ENCODE measurements at regions not wholly inside any gene's neighbourhood (a gene's known extent, or its start where the extent isn't known, plus 50 kb on each side); places are given as distances from the start of the nearest gene placed in this dataset.

DNA sequence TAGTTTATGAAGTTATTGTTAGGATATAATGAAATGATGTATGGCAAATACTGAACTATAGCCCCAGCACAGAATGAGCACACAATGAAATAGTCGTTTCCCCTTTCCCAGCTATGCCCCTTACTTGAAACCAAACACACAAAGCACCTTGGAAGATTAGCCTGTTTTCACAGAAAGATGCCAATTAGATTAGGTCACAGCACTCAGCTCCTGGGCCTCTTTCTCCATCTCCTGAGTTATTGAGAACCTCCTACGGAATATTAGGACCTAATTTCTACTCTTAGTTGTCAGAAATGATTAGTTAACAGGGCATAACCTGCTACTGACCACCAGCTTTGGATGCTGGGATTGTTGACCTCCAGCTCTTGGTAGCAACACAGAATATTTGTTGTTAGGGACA lies 269.4 kb upstream of the ROPN1 start:
- no peak overlapping the region for H2AFZ ChIP-seq (ENCODE audit: low read length)
- no peak overlapping the region for H4K5ac ChIP-seq (ENCODE audit: insufficient read length, low read depth, low read length)
- no peak overlapping the region for H2BK15ac ChIP-seq (ENCODE audit: low read length)
- no peak overlapping the region for H3K4ac ChIP-seq (replicated peaks; ENCODE audit: insufficient read length, low read depth, low read length)
- H2BK5ac ChIP-seq (ENCODE audit: low read depth, low read length): no peak overlapping the region
- H3K9ac ChIP-seq (replicated peaks in 1 of 4; ENCODE audit: extremely low read depth in 1 of 4, low read depth in 3 of 4, low read length in 3 of 4): no peak overlapping the region
- no peak overlapping the region for H3K4me2 ChIP-seq (ENCODE audit: insufficient read depth in 1 of 2, low read depth in 2 of 2, low read length in 2 of 2)
- H3K4me3 ChIP-seq (ENCODE audit: extremely low read depth in 1 of 4, insufficient read depth in 2 of 4, low read depth in 3 of 4, low read length in 4 of 4): no peak overlapping the region
- H3K18ac ChIP-seq (ENCODE audit: extremely low read depth, low read length): no peak overlapping the region
- H3K36me3 ChIP-seq (ENCODE audit: control insufficient read depth in 2 of 4, insufficient read depth in 4 of 4, low read length in 3 of 4): no peaks in the 10 kb centered on the region
- H3K9me3 ChIP-seq (ENCODE audit: insufficient read depth in 2 of 2, low read depth in 1 of 2, low read length in 1 of 2): no peaks in the 10 kb centered on the region
- no peaks in the 10 kb centered on the region for H3K23me2 ChIP-seq (ENCODE audit: low read depth, low read length)
- DNase-seq (ENCODE audit: low read depth in 1 of 2, low spot score in 2 of 2) (no peak), FAIRE-seq (no peak)
- no peak overlapping the region for H4K91ac ChIP-seq (replicated peaks; ENCODE audit: insufficient read length, low read length)
- no peak overlapping the region for H2BK12ac ChIP-seq (ENCODE audit: low read depth, low read length)
- no peak overlapping the region for H2BK20ac ChIP-seq (ENCODE audit: low read length)
- CTCF ChIA-PET (ENCODE audit: partially characterized antibody): interaction anchor here (0.7 to 1.9 kb wide), 8 partner anchors 11 to 609 kb away, joined by 3 to 5 read pairs (median 4); no protein-coding TSS in a partner anchor
- H3K56ac ChIP-seq (replicated peaks; ENCODE audit: insufficient read length, low read depth, low read length): no peak overlapping the region
- no peaks in the 10 kb centered on the region for H3K79me1 ChIP-seq (ENCODE audit: low read depth, low read length)
- POLR2A ChIA-PET (ENCODE audit: partially characterized antibody): interaction anchor here (1.2 kb wide), 1 partner anchor 8 kb away, joined by 3 read pairs; no protein-coding TSS in a partner anchor
- H3K27ac ChIP-seq (ENCODE audit: low read depth, low read length): no peak overlapping the region
- no peaks in the 10 kb centered on the region for H4K20me1 ChIP-seq (replicated peaks in 1 of 2; ENCODE audit: control insufficient read depth in 1 of 2, insufficient read depth in 2 of 2, low read length in 2 of 2)
- no peaks in the 10 kb centered on the region for H3K27me3 ChIP-seq (replicated peaks in 1 of 4; ENCODE audit: control insufficient read depth in 3 of 4, extremely low read depth in 1 of 4, insufficient read depth in 3 of 4, low read length in 3 of 4)
- no peak overlapping the region for H2AK5ac ChIP-seq (ENCODE audit: low read depth, low read length)
- no peak overlapping the region for H2BK120ac ChIP-seq (replicated peaks; ENCODE audit: low read depth, low read length)
- TF ChIP-seq SIRT6 (IDR thresholded peaks at IDR 0.05; ENCODE audit: low read length): no peak
- no peak for TF ChIP-seq JUND (IDR thresholded peaks at IDR 0.05; ENCODE audit: low read length)
- TF ChIP-seq SIX5 (IDR thresholded peaks at IDR 0.05; ENCODE audit: low read depth, low read length): no peak
- TF ChIP-seq GTF2F1 (IDR thresholded peaks at IDR 0.05; ENCODE audit: borderline replicate concordance, low read depth, low read length): no peak
- no peak for TF ChIP-seq BRCA1 (IDR thresholded peaks at IDR 0.05; ENCODE audit: low read depth, low read length)
- TF ChIP-seq CREB1 (IDR thresholded peaks at IDR 0.05): no peak
- no peak for TF ChIP-seq RBBP5 (IDR thresholded peaks at IDR 0.05; ENCODE audit: borderline replicate concordance, low read depth, low read length)
- no peak for TF ChIP-seq HDAC6 (IDR thresholded peaks at IDR 0.05; ENCODE audit: low read depth, low read length)
- no peak for TF ChIP-seq CTBP2 (IDR thresholded peaks at IDR 0.05; ENCODE audit: borderline replicate concordance, insufficient read depth, insufficient read length, low read length)
- TF ChIP-seq TEAD4 (IDR thresholded peaks at IDR 0.05; ENCODE audit: low read depth, low read length): no peak
- no peak for TF ChIP-seq SP2 (IDR thresholded peaks at IDR 0.05; ENCODE audit: low read length)
- no peak for TF ChIP-seq RAD21 (IDR thresholded peaks at IDR 0.05 in 1 of 2, conservative IDR thresholded peaks at IDR 0.05 in 1 of 2; ENCODE audit: low read depth in 2 of 2, low read length in 2 of 2)
- H3K79me2 ChIP-seq (ENCODE audit: control insufficient read depth in 1 of 2, insufficient read depth in 2 of 2, low read length in 2 of 2): no peaks in the 10 kb centered on the region
- WGBS, 2 experiments (ENCODE audit: extremely low coverage in 1 of 2, insufficient coverage in 1 of 2, insufficient read length in 1 of 2, insufficient replicate concordance in 2 of 2, low coverage in 1 of 2, low lambda C conversion rate in 2 of 2, missing lambda C conversion rate in 1 of 2): 78% methylated on average over 2 of the region's 2 CpGs; no CpG with 5 or more reads in 1 of the 2 experiments
- peaks cover 0 to 5% (median 1%) of the 10 kb centered on the region in 4 experiments for H3K4me1 ChIP-seq (replicated peaks in 1 of 4; ENCODE audit: control insufficient read depth in 3 of 4, insufficient read depth in 4 of 4, low read length in 3 of 4)
- H4K8ac ChIP-seq (ENCODE audit: extremely low read depth, insufficient read depth, low read length): no peak overlapping the region
- H3K23ac ChIP-seq (ENCODE audit: insufficient read length): no peak overlapping the region
- no peak overlapping the region for H3K14ac ChIP-seq (ENCODE audit: insufficient read length)
